ENCODE measurements at regions not wholly inside any gene's neighbourhood (a gene's known extent, or its start where the extent isn't known, plus 50 kb on each side); places are given as distances from the start of the nearest gene placed in this dataset.

GRCh38 chr1:98068016-98068415 is 147.2 kb upstream of the DPYD start:
- TF ChIP-seq, protein P1, sequence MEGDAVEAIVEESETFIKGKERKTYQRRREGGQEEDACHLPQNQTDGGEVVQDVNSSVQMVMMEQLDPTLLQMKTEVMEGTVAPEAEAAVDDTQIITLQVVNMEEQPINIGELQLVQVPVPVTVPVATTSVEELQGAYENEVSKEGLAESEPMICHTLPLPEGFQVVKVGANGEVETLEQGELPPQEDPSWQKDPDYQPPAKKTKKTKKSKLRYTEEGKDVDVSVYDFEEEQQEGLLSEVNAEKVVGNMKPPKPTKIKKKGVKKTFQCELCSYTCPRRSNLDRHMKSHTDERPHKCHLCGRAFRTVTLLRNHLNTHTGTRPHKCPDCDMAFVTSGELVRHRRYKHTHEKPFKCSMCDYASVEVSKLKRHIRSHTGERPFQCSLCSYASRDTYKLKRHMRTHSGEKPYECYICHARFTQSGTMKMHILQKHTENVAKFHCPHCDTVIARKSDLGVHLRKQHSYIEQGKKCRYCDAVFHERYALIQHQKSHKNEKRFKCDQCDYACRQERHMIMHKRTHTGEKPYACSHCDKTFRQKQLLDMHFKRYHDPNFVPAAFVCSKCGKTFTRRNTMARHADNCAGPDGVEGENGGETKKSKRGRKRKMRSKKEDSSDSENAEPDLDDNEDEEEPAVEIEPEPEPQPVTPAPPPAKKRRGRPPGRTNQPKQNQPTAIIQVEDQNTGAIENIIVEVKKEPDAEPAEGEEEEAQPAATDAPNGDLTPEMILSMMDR (IDR thresholded peaks at IDR 0.05; ENCODE audit: poor library complexity, severe bottlenecking) = no peak
- no peak for TF ChIP-seq EP300 (conservative IDR thresholded peaks at IDR 0.05; ENCODE audit: poor library complexity, severe bottlenecking)
